SIG-M5 treated with dmso at 0.1 percent for 504 hours (cell line): ENCODE measurements at regions not wholly inside any gene's neighbourhood (a gene's known extent, or its start where the extent isn't known, plus 50 kb on each side); places are given as distances from the start of the nearest gene placed in this dataset.

Experiments used
- DNase-seq: peaks from one replicate; lab custom pipeline; 2025; ENCODE audit not compliant: unreplicated experiment; lab: John Stamatoyannopoulos, UW

DNA sequence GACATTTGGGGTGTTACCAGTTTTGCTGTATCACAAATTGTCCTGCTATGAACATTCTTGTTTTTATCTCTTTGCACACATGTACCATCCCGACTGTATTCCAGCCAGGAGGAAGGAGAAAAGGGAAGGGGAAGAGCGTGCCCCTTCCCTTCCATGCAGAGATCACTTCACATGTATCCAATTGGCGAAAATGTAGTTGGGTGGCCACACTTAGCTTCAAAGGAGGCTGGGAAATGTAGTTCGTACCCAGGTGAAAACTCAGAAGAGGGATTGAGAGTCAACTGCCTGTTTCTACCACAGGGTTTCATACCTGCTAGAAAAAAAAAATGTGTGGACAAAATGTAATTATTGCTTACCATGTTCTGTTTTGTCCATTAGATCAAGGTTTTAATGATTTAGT lies 189.1 kb upstream of the PELI2 start:
- no peak for DNase-seq

DNA sequence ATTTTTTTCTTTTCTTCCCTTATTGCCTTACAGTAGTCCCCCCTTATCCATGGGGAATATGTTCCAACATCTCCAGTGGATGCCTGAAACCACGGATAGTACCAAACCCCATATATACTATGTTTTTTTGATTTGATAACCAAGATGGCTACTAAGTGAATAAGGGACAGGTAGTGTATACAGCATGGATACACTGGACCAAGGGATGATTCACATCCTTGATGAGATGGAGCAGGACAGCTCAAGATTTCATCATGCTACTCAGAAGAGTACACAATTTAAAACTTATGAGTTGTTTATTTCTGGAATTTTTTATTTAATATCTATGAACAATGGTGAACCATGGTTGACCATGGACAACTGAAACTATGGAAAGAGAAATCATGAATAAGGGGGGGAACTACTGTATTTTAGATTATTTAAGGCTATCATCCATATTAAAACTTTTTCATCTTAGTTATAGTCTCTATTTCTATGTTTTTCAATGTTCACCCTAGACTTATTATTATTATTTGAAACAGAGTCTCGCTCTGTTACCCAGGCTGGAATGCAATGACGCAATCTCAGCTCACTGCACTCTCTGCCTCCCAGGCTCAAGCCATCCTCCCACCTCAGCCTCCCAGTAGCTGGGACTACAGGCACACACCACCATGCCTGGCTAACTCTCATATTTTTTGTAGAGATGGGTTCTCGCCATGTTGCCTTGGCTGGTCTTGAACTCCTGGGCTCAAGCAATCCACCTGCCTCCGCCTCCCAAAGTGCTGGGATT lies 188.0 kb upstream of the PELI2 start:
- no peak for DNase-seq

DNA sequence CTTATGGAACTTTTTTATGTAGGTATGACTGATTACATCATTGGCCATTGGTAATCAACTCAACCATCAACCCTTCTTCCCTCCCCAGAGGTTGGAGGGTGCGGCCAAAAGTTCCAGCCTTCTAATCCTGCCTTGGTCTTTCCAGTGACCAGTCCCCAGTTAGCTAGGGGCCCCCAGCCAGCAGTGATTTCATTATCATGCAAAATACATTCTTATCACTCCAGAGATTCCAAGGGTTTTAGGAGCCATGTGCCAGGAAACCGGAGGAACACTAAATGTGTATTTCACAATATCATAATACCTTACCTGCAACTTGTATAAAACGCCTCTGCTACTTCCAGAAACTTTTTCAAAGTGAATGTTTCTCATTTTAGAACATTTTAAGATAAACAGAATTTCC lies 181.5 kb upstream of the PELI2 start:
- no peak for DNase-seq

DNA sequence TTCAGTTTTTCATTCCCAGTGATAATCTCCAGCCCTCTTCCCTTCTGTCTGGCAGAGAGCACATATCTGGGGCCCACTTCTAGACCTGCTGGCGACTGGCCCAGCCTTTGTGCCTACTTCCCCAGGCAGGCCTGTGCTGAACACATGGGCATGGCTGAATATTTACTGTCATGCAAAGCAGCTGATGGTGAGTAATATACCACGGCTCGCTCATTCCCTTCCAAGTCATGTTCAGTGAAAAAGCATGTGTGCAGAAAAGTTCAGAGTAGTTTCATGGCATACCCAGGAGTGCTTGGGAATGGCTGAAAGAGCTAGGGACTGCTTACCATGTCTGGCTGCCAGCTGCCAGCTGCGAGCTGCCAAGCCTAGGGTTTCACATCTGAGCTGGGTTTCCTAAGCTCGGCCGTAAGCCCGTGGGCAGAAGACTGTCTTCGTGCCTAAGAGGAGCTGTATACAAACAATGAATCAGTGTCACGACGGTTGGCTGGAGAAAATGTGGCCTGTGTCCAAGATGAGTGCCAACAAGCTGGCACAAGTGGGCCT lies 179.9 kb upstream of the PELI2 start:
- DNase-seq, result no peak

DNA sequence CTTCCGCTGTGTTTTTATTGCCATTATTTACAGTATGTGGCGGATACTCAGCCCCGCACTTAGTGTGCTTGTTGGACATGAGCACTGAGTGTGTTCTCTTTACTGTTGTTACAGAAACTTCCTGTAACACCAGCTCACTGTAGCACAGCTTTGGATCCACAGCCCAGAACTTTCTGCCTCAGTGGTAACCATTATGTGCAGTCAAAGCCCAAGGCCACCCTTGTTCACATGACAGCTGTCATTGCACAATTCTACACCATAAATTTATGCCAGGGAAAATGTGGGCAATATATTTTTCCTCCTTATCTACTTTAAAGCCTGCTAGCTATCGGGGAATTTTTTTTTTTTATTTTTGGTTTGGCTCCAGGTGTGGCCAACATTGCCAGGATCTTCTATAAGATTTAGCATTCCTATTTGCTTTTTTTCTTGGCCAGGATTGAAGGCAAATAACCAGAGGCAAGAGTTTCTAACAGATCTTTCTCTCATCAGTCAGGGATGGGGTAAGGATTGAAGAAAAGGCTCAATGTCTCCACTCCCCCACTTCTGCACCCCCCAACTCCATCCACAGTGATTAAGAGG lies 176.0 kb upstream of the PELI2 start:
- no peak for DNase-seq

DNA sequence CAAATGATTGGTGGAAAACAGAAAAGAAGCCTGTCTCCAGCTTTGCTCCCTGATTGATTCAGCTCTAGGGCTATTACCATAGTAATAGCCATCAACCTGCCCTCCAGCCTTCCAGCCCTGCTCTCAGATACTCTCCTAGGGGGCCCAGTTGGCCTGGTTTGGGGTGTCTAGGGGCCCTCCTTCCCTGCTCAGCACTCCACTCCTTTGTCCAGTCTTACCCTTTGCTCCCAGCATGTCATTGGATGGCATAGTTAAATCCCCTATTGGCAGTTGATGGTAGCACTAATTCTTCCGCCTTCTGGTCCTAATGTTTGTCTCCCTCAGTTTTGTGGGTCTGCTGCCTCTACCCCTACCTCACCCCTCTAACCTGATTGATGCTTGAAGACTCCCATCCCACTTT lies 175.4 kb upstream of the PELI2 start:
- DNase-seq, result no peak

DNA sequence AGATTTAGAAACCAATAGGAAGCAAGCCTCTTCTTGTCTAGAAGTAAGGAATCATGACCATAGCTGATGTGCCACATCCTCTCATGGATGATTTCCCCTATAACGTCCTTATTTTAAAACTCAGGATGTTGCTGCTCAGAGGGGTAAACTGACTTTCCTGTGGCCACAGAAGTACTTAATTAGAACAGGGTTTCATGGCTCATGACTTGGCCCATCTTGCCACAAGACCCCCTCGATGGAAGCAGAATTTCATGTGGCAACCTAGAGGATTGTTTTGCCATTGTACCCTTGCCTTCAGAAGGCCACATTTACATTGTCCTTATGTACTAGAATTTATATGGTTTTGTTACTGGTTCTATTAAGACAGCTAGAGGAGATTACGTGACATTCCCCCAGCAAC lies 173.5 kb upstream of the PELI2 start:
- DNase-seq, result no peak

DNA sequence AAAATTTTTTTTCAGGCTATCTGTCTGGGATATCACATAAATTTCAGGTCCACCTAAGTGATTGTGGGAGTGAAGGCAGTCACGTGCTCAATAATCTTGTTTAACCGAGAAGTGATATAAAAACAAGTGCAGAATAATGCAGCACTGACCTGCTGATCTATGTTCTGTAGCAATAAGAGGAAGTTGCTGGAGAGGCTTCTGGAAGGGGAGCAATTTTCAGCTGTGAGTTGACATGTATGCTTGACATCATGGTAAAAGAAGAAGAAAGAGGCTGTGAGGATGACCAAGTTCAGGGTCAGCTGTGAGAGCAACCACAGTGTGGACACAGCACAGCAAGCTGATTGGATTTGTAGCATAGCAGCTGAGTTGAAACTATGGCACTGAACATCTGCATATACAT lies 172.0 kb upstream of the PELI2 start:
- no peak for DNase-seq

DNA sequence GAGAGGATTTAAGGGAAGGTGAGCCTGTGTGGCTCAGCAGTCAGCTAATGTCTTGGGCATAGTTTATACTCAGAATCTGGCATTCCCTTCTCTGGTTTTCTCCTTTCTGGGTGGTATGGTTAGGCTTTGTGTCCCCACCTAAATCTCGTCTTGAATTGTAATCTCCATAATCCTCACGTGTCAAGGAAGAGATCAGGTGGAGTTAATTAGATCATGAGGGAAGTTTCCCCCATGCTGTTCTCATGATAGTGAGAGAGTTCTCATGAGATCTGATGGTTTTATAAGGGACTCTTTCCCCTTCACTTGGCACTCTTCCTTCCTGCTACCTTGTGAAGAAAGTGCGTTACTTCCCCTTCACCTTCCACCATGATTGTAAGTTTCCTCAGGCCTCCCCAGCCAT lies 169.8 kb upstream of the PELI2 start:
- no peak for DNase-seq

DNA sequence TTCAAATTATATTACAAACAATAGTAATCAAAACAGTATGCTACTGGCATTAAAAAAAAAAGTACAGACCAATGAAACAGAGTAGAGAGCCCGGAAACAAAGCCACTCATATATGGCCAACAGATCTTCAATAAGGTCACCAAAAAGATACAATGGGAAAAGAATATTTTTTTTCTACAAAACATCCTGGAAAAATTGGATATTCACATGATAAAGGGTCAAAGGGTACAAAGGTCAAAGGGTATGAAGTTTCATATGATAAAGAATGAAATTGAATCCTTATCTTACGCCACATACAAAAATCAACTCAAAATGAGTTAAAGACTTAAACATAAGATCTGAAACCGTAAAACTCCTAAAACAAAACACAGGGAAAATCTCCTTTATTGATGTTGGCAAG lies 168.5 kb upstream of the PELI2 start:
- DNase-seq, result no peak

DNA sequence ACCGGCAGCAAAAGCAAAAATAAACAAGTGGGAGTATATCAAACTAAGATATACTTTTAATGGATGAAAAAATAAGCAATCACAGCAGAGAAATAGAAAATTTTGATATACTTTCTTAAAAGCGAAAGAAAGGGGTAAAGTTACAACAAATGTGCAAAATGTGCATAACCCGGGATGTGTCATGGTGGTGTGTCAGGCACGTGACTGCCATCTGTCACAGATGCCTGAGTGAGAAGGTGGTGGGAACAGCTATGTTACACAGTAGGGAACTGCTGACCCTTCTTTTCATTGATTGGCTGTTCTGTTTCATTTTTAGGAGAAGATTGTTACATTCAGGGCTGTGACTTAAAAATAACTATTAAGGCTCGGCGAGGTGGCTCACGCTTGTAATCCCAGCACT lies 168.1 kb upstream of the PELI2 start:
- no peak for DNase-seq

DNA sequence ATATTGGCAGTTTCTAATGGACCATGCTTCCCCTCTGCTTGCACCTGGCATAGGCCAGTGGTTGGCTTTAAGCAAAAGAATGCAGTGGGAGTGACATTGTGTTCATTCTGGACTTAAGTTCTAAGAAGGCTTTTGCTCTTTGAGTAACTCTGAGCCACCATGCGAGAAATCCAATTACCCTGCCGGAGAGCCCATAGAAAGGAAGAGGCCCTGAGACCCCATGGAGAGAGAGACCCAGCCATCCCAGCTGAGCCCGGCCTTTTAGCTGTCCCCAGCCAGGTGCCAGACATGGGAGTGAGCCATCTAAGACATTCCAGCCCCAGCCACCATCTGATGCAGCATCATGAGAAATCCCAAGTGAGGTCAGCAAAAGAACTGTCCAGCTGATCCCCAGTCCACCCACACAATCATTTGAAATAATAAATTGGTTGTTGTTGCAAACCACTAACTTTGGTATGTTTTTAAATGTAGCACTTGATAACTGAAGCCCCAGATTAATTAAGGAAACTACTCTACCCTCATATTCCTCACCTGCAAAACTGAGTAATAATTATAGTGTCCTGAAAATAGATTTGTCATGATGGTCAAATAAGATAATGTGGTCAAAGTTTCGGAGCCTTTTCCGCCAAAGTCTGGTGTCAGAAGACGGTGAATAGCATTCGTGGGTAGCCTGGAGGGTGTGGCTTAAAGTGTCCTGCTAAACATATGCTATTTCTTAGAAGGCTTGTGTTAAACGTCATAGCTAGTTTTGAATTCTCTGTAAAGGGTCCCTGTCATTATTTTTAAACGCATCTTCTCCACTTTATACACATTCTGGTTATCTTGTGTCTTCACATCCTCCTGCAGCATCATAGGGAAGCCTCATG lies 166.6 kb upstream of the PELI2 start:
- no peak for DNase-seq

DNA sequence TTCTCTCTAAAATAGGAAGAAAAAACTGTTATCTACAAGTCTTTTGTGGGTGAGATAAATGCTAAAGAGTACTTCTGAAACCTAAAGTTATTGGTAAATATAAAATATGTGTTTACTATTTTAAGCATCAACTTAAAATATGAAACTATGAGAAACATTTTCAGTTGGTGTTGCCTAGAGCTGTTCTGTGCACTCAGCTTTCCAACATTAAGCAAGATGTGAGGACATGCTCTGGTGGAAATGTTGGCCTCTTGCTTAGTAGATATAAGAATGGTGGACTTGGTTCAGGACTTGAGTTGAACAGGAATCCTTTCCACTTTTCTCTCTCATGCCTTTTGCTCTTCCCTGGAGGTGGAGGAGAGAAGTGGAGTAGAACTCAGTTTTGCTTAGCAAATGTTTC lies 164.1 kb upstream of the PELI2 start:
- DNase-seq, result no peak

DNA sequence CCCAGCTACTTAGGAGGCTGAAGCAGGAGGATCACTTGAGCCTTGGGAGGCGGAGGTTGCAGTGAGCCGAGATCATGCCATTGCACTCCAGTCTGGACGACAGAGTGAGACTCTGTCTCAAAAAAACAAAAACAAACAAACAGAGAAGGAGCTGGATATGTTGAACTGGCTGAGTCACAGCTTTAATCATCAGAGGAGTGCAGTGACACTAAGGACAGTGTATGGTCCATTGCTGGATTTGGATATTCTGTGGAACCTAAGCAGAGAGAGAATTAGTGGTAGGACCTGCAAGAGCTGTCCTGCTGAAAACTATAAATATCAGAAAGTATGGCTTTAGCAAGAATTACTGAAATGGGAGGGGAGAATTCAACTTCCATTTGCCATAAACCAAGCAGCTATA lies 163.0 kb upstream of the PELI2 start:
- DNase-seq, result no peak

DNA sequence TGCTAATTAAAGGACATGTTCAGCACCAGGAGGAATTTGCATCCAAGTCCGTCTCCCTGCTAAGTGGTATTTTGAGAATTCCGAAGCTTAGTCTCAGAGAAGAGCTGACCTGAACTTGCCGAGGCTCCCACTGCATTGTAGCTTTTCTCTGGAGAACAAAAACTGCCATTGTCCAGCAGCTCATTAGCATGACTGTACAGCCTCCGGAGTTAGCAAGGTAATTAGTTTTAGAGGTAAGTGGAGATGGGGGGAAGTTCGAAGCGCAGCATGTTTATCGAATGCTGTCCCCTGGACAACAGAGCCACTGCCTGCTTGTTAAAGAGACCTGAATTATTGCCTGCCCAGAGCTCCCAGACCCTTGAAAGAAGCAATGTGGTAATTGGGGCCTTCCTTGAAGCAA lies 160.3 kb upstream of the PELI2 start:
- DNase-seq, result no peak

DNA sequence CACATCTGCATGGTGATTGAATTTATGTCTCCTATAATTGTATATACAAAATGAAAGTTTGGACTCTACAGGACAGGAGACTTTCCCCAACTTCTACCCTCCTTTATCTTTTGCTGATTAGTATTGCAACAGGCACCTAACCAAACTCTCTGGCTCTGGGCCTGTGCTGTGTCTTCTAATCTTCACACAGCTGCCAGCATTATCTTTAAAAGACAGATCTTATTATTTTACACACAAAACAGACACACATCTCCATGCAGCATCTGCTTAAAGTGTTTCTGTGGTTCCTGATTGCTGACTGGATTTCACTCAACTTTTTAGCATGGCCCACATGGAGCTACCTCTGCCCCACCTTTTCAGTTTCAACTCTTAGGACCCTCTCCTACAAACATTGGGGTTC lies 154.9 kb upstream of the PELI2 start:
- no peak for DNase-seq

DNA sequence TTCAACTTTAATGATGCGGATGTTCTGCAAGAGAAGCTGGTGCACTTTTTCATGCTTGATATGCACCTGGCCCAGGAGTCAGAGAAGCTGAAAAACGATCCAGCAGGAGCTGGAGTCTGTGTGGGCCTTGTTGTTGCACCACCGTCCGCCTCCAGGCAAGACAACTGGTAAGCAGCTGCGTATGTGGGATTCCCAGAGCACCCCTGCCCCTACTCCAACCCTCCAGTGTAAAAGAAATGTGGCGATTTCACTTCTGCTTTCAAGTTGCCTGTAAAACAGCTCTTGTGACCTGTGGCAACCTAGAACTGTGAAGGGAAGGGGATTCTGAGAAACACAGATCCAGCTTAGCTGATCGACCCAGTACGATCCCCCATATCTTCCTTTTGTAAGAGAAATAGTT lies 154.1 kb upstream of the PELI2 start:
- DNase-seq, result peak; percentile 62

DNA sequence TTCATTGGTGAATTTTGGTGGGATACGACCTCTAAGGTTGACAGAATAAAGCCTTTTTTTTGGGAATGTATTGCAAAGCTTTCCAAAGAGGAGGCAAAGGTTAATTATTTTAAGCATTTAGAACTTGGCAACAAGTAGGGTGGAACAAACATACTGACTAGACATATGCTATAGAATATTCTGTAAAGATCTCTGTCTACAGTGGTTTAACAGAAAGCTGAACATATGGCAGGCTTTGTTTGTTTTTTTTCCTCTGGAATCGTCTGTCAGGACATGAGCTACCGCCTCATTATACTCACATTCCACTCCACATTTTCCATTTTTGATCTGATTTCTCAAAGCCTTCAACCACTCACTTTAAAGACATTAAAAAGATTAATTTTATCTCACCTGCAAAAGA lies 153.4 kb upstream of the PELI2 start:
- DNase-seq, result no peak

DNA sequence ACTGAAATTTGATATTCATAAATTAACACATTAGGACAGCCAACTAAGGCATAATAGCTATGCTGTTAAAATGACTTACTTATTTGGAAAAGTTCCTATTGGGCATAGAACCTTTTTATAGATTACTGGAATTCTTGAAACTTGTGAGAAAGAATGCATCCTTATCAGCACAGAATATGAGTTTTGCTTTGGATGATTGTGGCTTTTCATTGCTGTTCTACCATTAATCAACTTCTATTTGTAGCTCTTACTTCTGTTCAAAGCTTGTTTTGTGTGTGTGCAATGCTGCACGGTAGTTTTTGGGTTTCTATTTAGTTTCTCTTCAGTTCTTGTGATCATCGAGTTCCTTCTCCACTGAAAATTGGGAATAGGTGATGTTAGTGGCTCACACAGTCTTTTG lies 152.4 kb upstream of the PELI2 start:
- no peak for DNase-seq

DNA sequence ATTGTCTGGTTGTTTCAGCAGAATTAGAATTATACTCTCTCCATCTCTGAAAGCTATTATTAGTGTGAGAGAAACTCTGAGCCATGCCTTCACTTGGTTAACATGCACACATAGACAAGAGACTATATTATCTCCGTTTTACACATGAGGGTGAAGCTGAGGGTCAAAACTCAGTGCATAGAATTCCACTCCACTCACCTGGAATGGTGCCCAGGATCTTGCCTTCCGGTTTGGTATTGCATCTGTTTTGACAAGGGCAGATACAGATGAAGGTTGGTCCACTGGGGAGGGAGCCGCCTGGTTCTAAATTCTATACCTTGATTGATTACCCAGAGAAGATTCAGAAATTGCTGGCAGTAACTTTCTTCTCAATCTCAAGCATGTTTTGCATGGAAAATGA lies 149.5 kb upstream of the PELI2 start:
- no peak for DNase-seq

DNA sequence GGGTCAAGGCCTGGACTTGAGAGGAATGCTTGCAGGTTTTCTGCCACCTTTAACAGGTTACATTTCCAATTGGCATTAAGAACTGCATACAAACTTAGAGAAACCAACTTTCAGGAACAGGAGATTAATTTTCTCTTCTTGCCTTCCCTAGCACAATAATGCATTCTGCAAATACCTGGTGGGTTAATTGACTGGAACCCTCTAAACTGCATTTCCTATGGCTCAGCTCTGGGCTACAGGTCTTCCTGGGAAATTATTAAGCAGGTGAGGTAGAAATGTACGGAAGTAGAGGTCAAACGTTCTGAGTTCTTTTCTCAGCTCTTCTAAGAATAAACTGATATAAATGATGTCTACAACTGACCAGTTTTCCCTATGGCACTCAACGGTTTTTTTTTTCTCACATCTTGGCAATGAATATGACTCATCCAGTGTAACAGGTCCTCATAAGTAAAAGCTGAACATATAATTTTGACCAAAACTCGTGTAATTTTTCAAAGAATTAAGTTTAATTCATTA lies 144.9 kb upstream of the PELI2 start:
- DNase-seq, result no peak
